ENCODE measurements at regions not wholly inside any gene's neighbourhood (a gene's known extent, or its start where the extent isn't known, plus 50 kb on each side); places are given as distances from the start of the nearest gene placed in this dataset.
A peak's percentile ranks its signal among the peaks of the same experiment; 100 is the strongest.

DNA sequence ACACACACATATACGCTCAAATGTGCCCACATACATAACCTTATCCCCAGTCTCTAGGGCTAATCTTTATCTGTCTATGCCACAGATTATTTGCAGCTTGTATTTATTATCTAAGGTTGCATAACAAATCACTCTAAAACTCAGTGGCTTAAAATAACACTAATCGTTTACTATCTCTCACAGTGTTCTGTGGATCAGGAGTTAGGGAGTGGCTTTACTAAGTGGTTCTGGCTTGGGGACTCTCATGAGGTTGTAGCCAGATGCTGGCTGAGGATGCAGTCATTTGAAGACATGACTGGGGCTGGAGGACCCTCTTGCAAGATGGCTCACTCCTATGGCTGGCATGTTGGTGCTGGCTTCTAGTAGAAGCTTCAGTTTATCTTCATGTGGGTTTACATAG is 68.5 kb upstream of the LNX1 start:
- H3K4me1 ChIP-seq (ENCODE audit: control extremely low read depth in 1 of 4, control insufficient read depth in 4 of 4, insufficient read depth in 4 of 4, low read length in 3 of 4) = no peaks in the 10 kb centered on the region
- CTCF ChIA-PET = interaction anchor here (1.3 kb wide), 1 partner anchor 145 kb away, joined by 6 read pairs; no protein-coding TSS in a partner anchor
- POLR2A ChIA-PET = no interaction called here

DNA sequence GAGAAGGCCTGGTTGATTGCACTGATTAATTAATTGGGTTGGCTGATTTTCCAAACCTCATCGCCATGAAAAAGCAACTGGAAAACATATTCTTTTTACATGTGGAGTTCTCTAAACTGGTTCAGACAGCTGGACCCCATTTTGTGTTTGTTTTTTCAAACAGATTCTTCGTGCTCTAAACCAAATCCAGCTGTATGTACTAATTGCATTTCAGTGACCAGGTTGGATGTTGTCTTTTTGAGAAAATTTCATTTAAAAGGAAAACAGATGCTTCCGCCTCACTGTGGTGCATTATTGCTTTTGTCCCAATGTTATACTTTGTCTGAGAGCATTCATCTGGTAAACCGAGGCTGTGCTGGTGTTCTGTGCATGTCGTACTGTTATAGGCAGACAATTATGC is 67.8 kb upstream of the LNX1 start:
- CTCF ChIA-PET = no interaction called here
- no peaks in the 10 kb centered on the region for H3K27me3 ChIP-seq (replicated peaks in 2 of 5; ENCODE audit: control insufficient read depth in 4 of 5, insufficient read depth in 5 of 5, low read length in 4 of 5)
- no peaks in the 10 kb centered on the region for H3K36me3 ChIP-seq (ENCODE audit: control insufficient read depth in 4 of 4, insufficient read depth in 4 of 4, low read length in 3 of 4)
- POLR2A ChIA-PET = no interaction called here
- H3K27ac ChIP-seq (ENCODE audit: insufficient read depth in 1 of 2, low read depth in 1 of 2, low read length in 2 of 2, poor library complexity in 1 of 2, severe bottlenecking in 2 of 2) = no peak overlapping the region
- no peak overlapping the region for H3K4me3 ChIP-seq (ENCODE audit: control insufficient read depth in 1 of 7, extremely low read depth in 1 of 7, insufficient read depth in 4 of 7, low read depth in 2 of 7, low read length in 6 of 7)
- 100% methylated on average over 2 of the region's 5 CpGs for WGBS (ENCODE audit: insufficient coverage)
- no peak for DNase-seq
- peaks cover 0 to 4% (median 0%) of the 10 kb centered on the region in 4 experiments for H3K4me1 ChIP-seq (ENCODE audit: control extremely low read depth in 1 of 4, control insufficient read depth in 4 of 4, insufficient read depth in 4 of 4, low read length in 3 of 4)
- peaks cover 0 to 2% (median 0%) of the 10 kb centered on the region in 5 experiments for H3K9me3 ChIP-seq (ENCODE audit: control extremely low read depth in 1 of 5, control insufficient read depth in 4 of 5, insufficient read depth in 2 of 5, low read depth in 1 of 5, low read length in 4 of 5)

More for the DNA sequence above, 68.5 kb upstream of the LNX1 start:
- H3K36me3 ChIP-seq (ENCODE audit: control insufficient read depth in 4 of 4, insufficient read depth in 4 of 4, low read length in 3 of 4) = no peaks in the 10 kb centered on the region
- DNase-seq = no peak
- H3K4me3 ChIP-seq (ENCODE audit: control insufficient read depth in 1 of 7, extremely low read depth in 1 of 7, insufficient read depth in 4 of 7, low read depth in 2 of 7, low read length in 6 of 7) = no peak overlapping the region
- WGBS (ENCODE audit: insufficient coverage) = no CpG with 5 or more reads among the region's 2 CpGs
- H3K27me3 ChIP-seq (replicated peaks in 2 of 5; ENCODE audit: control insufficient read depth in 4 of 5, insufficient read depth in 5 of 5, low read length in 4 of 5) = no peaks in the 10 kb centered on the region
- H3K9me3 ChIP-seq (ENCODE audit: control extremely low read depth in 1 of 5, control insufficient read depth in 4 of 5, insufficient read depth in 2 of 5, low read depth in 1 of 5, low read length in 4 of 5) = peaks cover 0 to 2% (median 0%) of the 10 kb centered on the region in 5 experiments
- H3K27ac ChIP-seq (ENCODE audit: insufficient read depth in 1 of 2, low read depth in 1 of 2, low read length in 2 of 2, poor library complexity in 1 of 2, severe bottlenecking in 2 of 2) = no peak overlapping the region

DNA sequence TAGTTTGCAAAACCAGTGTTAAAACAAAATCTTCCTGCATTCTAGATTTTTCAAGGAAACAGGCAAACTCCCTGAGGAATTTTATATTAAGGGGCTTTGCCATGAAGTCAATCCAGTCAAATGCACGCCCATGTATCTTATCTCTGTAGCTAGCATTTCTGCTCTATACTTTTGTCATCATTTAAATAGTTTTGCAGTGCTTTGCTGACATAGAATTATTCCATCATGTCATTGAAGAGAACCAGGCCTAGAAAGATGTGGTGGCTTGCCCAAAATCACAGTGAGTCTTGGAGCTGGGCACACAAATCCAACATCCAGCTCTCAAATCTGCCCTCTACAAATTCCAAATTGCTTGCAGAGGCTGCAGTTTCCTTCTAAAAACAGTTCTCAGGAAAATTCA is 66.7 kb upstream of the LNX1 start:
- H3K9me3 ChIP-seq (ENCODE audit: control extremely low read depth in 1 of 5, control insufficient read depth in 4 of 5, insufficient read depth in 2 of 5, low read depth in 1 of 5, low read length in 4 of 5) = no peaks in the 10 kb centered on the region
- peaks cover 0 to 4% (median 0%) of the 10 kb centered on the region in 4 experiments for H3K4me1 ChIP-seq (ENCODE audit: control extremely low read depth in 1 of 4, control insufficient read depth in 4 of 4, insufficient read depth in 4 of 4, low read length in 3 of 4)
- POLR2A ChIA-PET = interaction anchor here (0.7 kb wide), 1 partner anchor 54 kb away, joined by 3 read pairs; no protein-coding TSS in a partner anchor
- WGBS (ENCODE audit: insufficient coverage) = no CpG with 5 or more reads among the region's 1 CpG
- no peak for DNase-seq
- no peak overlapping the region for H3K4me3 ChIP-seq (ENCODE audit: control insufficient read depth in 1 of 7, extremely low read depth in 1 of 7, insufficient read depth in 4 of 7, low read depth in 2 of 7, low read length in 6 of 7)
- no peaks in the 10 kb centered on the region for H3K36me3 ChIP-seq (ENCODE audit: control insufficient read depth in 4 of 4, insufficient read depth in 4 of 4, low read length in 3 of 4)
- H3K27me3 ChIP-seq (replicated peaks in 2 of 5; ENCODE audit: control insufficient read depth in 4 of 5, insufficient read depth in 5 of 5, low read length in 4 of 5) = no peaks in the 10 kb centered on the region
- no peak overlapping the region for H3K27ac ChIP-seq (ENCODE audit: insufficient read depth in 1 of 2, low read depth in 1 of 2, low read length in 2 of 2, poor library complexity in 1 of 2, severe bottlenecking in 2 of 2)
- CTCF ChIA-PET = no interaction called here

DNA sequence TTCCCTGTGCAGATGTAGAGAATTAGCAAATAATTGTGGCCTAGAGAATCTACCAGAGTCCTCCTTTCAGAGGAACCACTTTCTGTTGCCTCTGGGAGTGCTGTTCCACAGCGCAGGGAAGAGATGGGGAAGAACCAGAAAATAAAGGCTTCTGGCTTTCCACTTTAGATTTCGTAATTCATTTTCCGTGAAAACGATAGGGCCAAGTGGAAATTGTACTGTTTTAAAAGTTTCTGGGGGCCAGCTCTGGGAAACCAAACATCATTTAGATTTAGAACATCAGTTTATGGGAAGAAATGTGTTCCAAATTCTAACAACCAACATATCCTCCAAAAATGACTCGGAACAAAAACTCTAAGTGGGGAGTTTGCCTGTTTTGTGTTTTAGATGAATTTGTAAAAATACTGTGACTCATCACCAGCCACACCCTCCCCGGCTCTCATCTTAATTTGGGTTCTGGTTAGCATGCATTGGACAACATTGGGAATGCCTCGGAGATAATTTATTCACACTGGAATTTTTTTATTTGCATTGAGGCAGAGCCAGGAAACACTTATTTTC is 65.2 kb upstream of the LNX1 start:
- CTCF ChIA-PET = interaction anchor here (1.2 kb wide), 1 partner anchor 109 kb away, joined by 3 read pairs; no protein-coding TSS in a partner anchor
- no peak overlapping the region for H3K27ac ChIP-seq (ENCODE audit: insufficient read depth in 1 of 2, low read depth in 1 of 2, low read length in 2 of 2, poor library complexity in 1 of 2, severe bottlenecking in 2 of 2)
- 92% methylated on average over 6 of the region's 7 CpGs for WGBS (ENCODE audit: insufficient coverage)
- H3K9me3 ChIP-seq (ENCODE audit: control extremely low read depth in 1 of 5, control insufficient read depth in 4 of 5, insufficient read depth in 2 of 5, low read depth in 1 of 5, low read length in 4 of 5) = no peaks in the 10 kb centered on the region
- H3K4me3 ChIP-seq (ENCODE audit: control insufficient read depth in 1 of 7, extremely low read depth in 1 of 7, insufficient read depth in 4 of 7, low read depth in 2 of 7, low read length in 6 of 7) = no peak overlapping the region
- no peaks in the 10 kb centered on the region for H3K27me3 ChIP-seq (replicated peaks in 2 of 5; ENCODE audit: control insufficient read depth in 4 of 5, insufficient read depth in 5 of 5, low read length in 4 of 5)
- POLR2A ChIA-PET = interaction anchor here (0.6 kb wide), 1 partner anchor 1599 kb away, joined by 3 read pairs; no protein-coding TSS in a partner anchor
- no peaks in the 10 kb centered on the region for H3K36me3 ChIP-seq (ENCODE audit: control insufficient read depth in 4 of 4, insufficient read depth in 4 of 4, low read length in 3 of 4)
- peaks cover 0 to 4% (median 0%) of the 10 kb centered on the region in 4 experiments for H3K4me1 ChIP-seq (ENCODE audit: control extremely low read depth in 1 of 4, control insufficient read depth in 4 of 4, insufficient read depth in 4 of 4, low read length in 3 of 4)
- no peak for DNase-seq

DNA sequence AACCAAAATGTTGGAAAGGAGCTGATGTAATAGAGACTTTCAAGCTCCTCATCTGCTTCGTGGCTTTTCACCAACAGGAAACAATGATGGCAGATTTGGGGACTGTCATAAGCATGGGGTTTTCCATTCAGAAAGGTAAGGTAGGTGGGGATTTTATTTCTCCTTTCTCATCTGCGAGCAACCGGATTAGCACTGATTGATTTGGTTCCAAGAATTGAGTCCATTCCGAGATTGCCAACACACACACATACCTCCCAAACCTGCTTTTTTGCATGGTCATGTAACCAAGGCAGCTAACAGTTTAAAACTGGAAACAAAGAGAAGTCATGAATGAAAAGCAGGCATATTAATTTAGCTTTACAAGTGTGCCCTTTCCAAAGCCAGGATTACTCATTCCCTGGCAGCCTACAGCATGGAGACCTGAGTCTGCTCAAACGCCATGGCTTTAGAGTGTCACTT is 63.0 kb upstream of the LNX1 start:
- Histone ChIP-seq H3K4me3 (ENCODE audit: control insufficient read depth in 1 of 7, extremely low read depth in 1 of 7, insufficient read depth in 4 of 7, low read depth in 2 of 7, low read length in 6 of 7) (no peak overlapping the region), H3K4me1 (ENCODE audit: control extremely low read depth in 1 of 4, control insufficient read depth in 4 of 4, insufficient read depth in 4 of 4, low read length in 3 of 4) (peaks cover 0 to 4% (median 0%) of the 10 kb centered on the region in 4 experiments), H3K36me3 (ENCODE audit: control insufficient read depth in 4 of 4, insufficient read depth in 4 of 4, low read length in 3 of 4) (no peaks in the 10 kb centered on the region), H3K27me3 (replicated peaks in 2 of 5; ENCODE audit: control insufficient read depth in 4 of 5, insufficient read depth in 5 of 5, low read length in 4 of 5) (no peaks in the 10 kb centered on the region), H3K9me3 (ENCODE audit: control extremely low read depth in 1 of 5, control insufficient read depth in 4 of 5, insufficient read depth in 2 of 5, low read depth in 1 of 5, low read length in 4 of 5) (no peaks in the 10 kb centered on the region), H3K27ac (ENCODE audit: insufficient read depth in 1 of 2, low read depth in 1 of 2, low read length in 2 of 2, poor library complexity in 1 of 2, severe bottlenecking in 2 of 2) (no peak overlapping the region)
- POLR2A ChIA-PET = no interaction called here
- DNase-seq = peak in 2 of 3 donors; percentile 13 to 17
- WGBS (ENCODE audit: insufficient coverage) = 86% methylated on average over 3 of the region's 5 CpGs
- CTCF ChIA-PET = interaction anchor here (0.8 kb wide), 1 partner anchor 17 kb away, joined by 4 read pairs; no protein-coding TSS in a partner anchor

DNA sequence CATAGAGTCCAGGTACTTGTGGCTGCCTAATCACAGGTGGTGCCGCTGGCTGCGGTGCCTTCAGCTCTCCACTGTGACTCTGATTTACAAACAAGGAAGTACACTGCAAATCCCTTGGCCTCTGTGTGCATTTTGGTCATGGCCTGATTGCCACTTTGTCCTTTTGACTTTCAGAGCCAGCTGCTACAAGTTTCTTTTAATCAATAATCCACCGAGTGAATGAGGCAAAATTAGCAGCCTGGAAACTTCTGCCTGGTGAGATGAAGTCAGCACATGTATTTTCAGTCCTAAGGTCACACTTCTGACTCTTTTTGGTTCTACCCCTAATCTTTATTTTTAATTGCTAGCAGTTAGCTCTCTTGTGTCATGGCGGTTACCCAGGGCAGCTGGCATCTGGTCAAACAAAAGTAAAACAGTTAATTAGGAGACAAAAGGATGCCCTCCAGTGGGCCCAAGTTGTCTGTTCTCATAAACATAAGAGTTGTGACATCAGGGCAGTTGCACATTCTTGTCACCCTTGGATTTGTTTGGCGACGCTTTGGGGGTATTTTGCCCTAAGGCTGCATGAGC is 62.3 kb upstream of the LNX1 start:
- 97% methylated on average over 6 of the region's 6 CpGs for WGBS (ENCODE audit: insufficient coverage)
- ChIA-PET CTCF (no interaction called here), POLR2A (no interaction called here)
- no peaks in the 10 kb centered on the region for H3K27me3 ChIP-seq (replicated peaks in 2 of 5; ENCODE audit: control insufficient read depth in 4 of 5, insufficient read depth in 5 of 5, low read length in 4 of 5)
- no peak overlapping the region for H3K27ac ChIP-seq (ENCODE audit: insufficient read depth in 1 of 2, low read depth in 1 of 2, low read length in 2 of 2, poor library complexity in 1 of 2, severe bottlenecking in 2 of 2)
- H3K9me3 ChIP-seq (ENCODE audit: control extremely low read depth in 1 of 5, control insufficient read depth in 4 of 5, insufficient read depth in 2 of 5, low read depth in 1 of 5, low read length in 4 of 5) = no peaks in the 10 kb centered on the region
- H3K36me3 ChIP-seq (ENCODE audit: control insufficient read depth in 4 of 4, insufficient read depth in 4 of 4, low read length in 3 of 4) = no peaks in the 10 kb centered on the region
- H3K4me1 ChIP-seq (ENCODE audit: control extremely low read depth in 1 of 4, control insufficient read depth in 4 of 4, insufficient read depth in 4 of 4, low read length in 3 of 4) = peaks cover 0 to 4% (median 0%) of the 10 kb centered on the region in 4 experiments
- no peak overlapping the region for H3K4me3 ChIP-seq (ENCODE audit: control insufficient read depth in 1 of 7, extremely low read depth in 1 of 7, insufficient read depth in 4 of 7, low read depth in 2 of 7, low read length in 6 of 7)
- peak in 2 of 3 donors; percentile 24 for DNase-seq

DNA sequence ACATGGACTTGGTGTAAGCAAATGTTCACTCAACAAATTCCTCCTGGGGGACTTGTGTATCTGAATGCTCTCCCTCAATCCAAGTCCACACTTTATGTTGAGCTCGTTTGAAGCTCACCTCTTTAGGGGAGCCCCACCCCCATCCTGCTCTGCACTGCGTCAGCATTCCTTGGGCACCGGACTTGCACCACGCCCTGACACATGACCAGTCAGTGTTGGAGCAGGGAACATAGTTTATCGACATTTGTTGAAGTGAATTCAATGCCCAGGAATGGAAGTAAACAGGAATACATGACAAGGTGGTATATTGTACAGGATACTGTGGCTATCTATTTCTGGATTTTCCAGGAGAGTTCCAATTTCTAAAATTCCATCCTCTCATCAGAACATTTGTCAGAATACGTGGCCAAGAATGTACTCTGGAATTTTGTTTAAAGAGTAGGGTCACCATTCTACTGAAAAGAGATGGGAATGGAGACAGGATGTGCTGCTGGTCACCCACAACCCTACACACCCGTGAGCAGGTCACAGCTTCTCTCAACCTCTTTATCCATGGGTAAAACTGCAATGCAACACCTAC is 60.0 kb upstream of the LNX1 start:
- H3K36me3 ChIP-seq (ENCODE audit: control insufficient read depth in 4 of 4, insufficient read depth in 4 of 4, low read length in 3 of 4) = no peaks in the 10 kb centered on the region
- H3K9me3 ChIP-seq (ENCODE audit: control extremely low read depth in 1 of 5, control insufficient read depth in 4 of 5, insufficient read depth in 2 of 5, low read depth in 1 of 5, low read length in 4 of 5) = no peaks in the 10 kb centered on the region
- POLR2A ChIA-PET = no interaction called here
- no peak overlapping the region for H3K4me3 ChIP-seq (ENCODE audit: control insufficient read depth in 1 of 7, extremely low read depth in 1 of 7, insufficient read depth in 4 of 7, low read depth in 2 of 7, low read length in 6 of 7)
- no peak overlapping the region for H3K27ac ChIP-seq (ENCODE audit: insufficient read depth in 1 of 2, low read depth in 1 of 2, low read length in 2 of 2, poor library complexity in 1 of 2, severe bottlenecking in 2 of 2)
- CTCF ChIA-PET = interaction anchor here (0.7 kb wide), 1 partner anchor 1106 kb away, joined by 4 read pairs; no protein-coding TSS in a partner anchor
- DNase-seq = no peak
- peaks cover 0 to 4% (median 2%) of the 10 kb centered on the region in 4 experiments for H3K4me1 ChIP-seq (ENCODE audit: control extremely low read depth in 1 of 4, control insufficient read depth in 4 of 4, insufficient read depth in 4 of 4, low read length in 3 of 4)
- no peaks in the 10 kb centered on the region for H3K27me3 ChIP-seq (replicated peaks in 2 of 5; ENCODE audit: control insufficient read depth in 4 of 5, insufficient read depth in 5 of 5, low read length in 4 of 5)
- 99% methylated on average over 6 of the region's 7 CpGs for WGBS (ENCODE audit: insufficient coverage)

Data from common myeloid progenitor, CD34-positive (primary cell).